Frontal cortex (tissue), 3 donors: ENCODE measurements at regions not wholly inside any gene's neighbourhood (a gene's known extent, or its start where the extent isn't known, plus 50 kb on each side); places are given as distances from the start of the nearest gene placed in this dataset.

Experiments
- DNase-seq, 2 donors: peaks; one replicate each; pipeline ENCODE4 v3.0.0; 2012; ENCODE audit warnings: low spot score in 2 of 2
- FAIRE-seq: peaks from 2 replicates; lab custom pipeline; 2012; peaks lifted over from hg19 to GRCh38; lab: Jason Lieb, UNC
- donor health status: control.
- donor health status: control.
- donor health status: control.

- no peak for DNase-seq
- FAIRE-seq: no peak
These were observed 113.7 kb downstream of the OLFM4 start for GRCh38 chr13:53142306-53142705.

- DNase-seq (no peak), FAIRE-seq (no peak)
These were observed 115.2 kb downstream of the OLFM4 start for GRCh38 chr13:53143757-53144339.

- no peak for FAIRE-seq
- no peak for DNase-seq
These were observed 116.2 kb downstream of the OLFM4 start for GRCh38 chr13:53144826-53145225.

GRCh38 chr13:53150568-53150967 is 122.0 kb downstream of the OLFM4 start:
- DNase-seq: no peak
- FAIRE-seq: no peak

- no peak for FAIRE-seq
- peak in 1 of 2 donors; percentile 20 for DNase-seq
These were observed 122.9 kb downstream of the OLFM4 start for GRCh38 chr13:53151336-53152056.

GRCh38 chr13:53152057-53152421 is 123.4 kb downstream of the OLFM4 start:
- DNase-seq (no peak), FAIRE-seq (no peak)

GRCh38 chr13:53158201-53158600 is 129.6 kb downstream of the OLFM4 start:
- no peak for FAIRE-seq

GRCh38 chr13:53159431-53159830 is 130.8 kb downstream of the OLFM4 start:
- no peak for DNase-seq
- FAIRE-seq: no peak

More at GRCh38 chr13:53158201-53158600, 129.6 kb downstream of the OLFM4 start:
- DNase-seq: no peak

- DNase-seq (no peak), FAIRE-seq (no peak)
These were observed 131.6 kb downstream of the OLFM4 start for GRCh38 chr13:53160211-53160610.

- DNase-seq (no peak), FAIRE-seq (no peak)
These were observed 132.6 kb downstream of the OLFM4 start for GRCh38 chr13:53161251-53161650.

- FAIRE-seq: no peak
- DNase-seq: no peak
These were observed 136.6 kb downstream of the OLFM4 start for GRCh38 chr13:53165261-53165660.

- DNase-seq (no peak), FAIRE-seq (no peak)
These were observed 138.9 kb downstream of the OLFM4 start for GRCh38 chr13:53167561-53167960.

GRCh38 chr13:53170910-53171309 is 142.3 kb downstream of the OLFM4 start:
- DNase-seq (no peak), FAIRE-seq (no peak)

- DNase-seq: no peak
- no peak for FAIRE-seq
These were observed 145.9 kb downstream of the OLFM4 start for GRCh38 chr13:53174545-53174944.

GRCh38 chr13:53180684-53181083 is 152.1 kb downstream of the OLFM4 start:
- FAIRE-seq (no peak), DNase-seq (no peak)

- no peak for DNase-seq
- FAIRE-seq: no peak
These were observed 154.1 kb downstream of the OLFM4 start for GRCh38 chr13:53182724-53183123.

GRCh38 chr13:53188120-53188519 is 159.5 kb downstream of the OLFM4 start:
- DNase-seq: no peak
- no peak for FAIRE-seq

GRCh38 chr13:53189162-53189561 is 160.5 kb downstream of the OLFM4 start:
- FAIRE-seq (no peak), DNase-seq (no peak)

GRCh38 chr13:53191091-53191490 is 162.5 kb downstream of the OLFM4 start:
- FAIRE-seq: no peak
- no peak for DNase-seq

GRCh38 chr13:53197424-53197823 is 168.8 kb downstream of the OLFM4 start:
- DNase-seq (no peak), FAIRE-seq (no peak)

GRCh38 chr13:53198017-53198416 is 169.4 kb downstream of the OLFM4 start:
- FAIRE-seq: no peak

GRCh38 chr13:53198736-53199135 is 170.1 kb downstream of the OLFM4 start:
- FAIRE-seq (no peak), DNase-seq (no peak)

More at GRCh38 chr13:53198017-53198416, 169.4 kb downstream of the OLFM4 start:
- no peak for DNase-seq
